ENCODE measurements at regions not wholly inside any gene's neighbourhood (a gene's known extent, or its start where the extent isn't known, plus 50 kb on each side); places are given as distances from the start of the nearest gene placed in this dataset.

- Mint-ChIP-seq H3K4me3 (no peak overlapping the region), H3K9me3 (peaks cover 8% of the 10 kb centered on the region), H3K4me1 (peaks cover 14% of the 10 kb centered on the region), H3K27me3 (ENCODE audit: low read depth) (no peaks in the 10 kb centered on the region), H3K36me3 (no peaks in the 10 kb centered on the region), H3K27ac (no peak overlapping the region)
- POLR2A ChIA-PET = no interaction called here
- CTCF ChIA-PET = no interaction called here
- ATAC-seq (no peak), DNase-seq (ENCODE audit: low spot score) (no peak)
- TF ChIP-seq IRF2 (CRISPR knock-in tag; IDR thresholded peaks at IDR 0.05; ENCODE audit: borderline replicate concordance, low read depth) (no peak), RORB (CRISPR knock-in tag; IDR thresholded peaks at IDR 0.05) (no peak), SMAD3 (CRISPR knock-in tag; IDR thresholded peaks at IDR 0.05; ENCODE audit: borderline replicate concordance) (no peak), ZBTB21 (CRISPR knock-in tag; IDR thresholded peaks at IDR 0.05; ENCODE audit: borderline replicate concordance) (no peak), NFYB (CRISPR knock-in tag; conservative IDR thresholded peaks at IDR 0.05; ENCODE audit: low read depth) (no peak)
These were observed 318.1 kb downstream of the CDC5L start for GRCh38 chr6:44705596-44705995.

DNA sequence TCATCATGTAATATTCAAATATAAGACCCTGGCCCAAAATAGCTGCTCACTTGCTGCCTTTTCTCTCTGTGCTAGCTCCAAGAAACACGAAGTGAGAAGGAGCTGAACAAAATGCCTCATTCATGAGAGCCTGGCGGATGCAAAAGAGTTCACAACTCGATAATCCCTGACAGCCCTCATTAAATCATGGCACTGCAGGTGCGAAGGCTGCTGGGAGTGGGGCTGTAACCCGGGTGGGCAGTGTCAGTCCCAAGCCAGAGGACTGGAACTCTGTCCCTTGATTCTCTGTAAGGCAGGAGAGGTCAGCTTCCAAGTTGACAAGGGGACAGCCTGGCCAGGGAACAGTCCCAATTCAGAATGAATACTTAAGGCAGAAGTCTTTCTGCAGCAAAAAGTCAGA lies 318.5 kb downstream of the CDC5L start:
- ChIA-PET POLR2A (no interaction called here), CTCF (interaction anchor here (1.4 kb wide), 1 partner anchor 50 kb away, joined by 5 read pairs; no protein-coding TSS in a partner anchor)
- no peaks in the 10 kb centered on the region for H3K36me3 Mint-ChIP-seq
- H3K9me3 Mint-ChIP-seq = peaks cover 8% of the 10 kb centered on the region
- H3K4me1 Mint-ChIP-seq = peaks cover 14% of the 10 kb centered on the region
- ATAC-seq = no peak
- H3K4me3 Mint-ChIP-seq = no peak overlapping the region
- H3K27ac Mint-ChIP-seq = no peak overlapping the region
- DNase-seq (ENCODE audit: low spot score) = no peak
- H3K27me3 Mint-ChIP-seq (ENCODE audit: low read depth) = no peaks in the 10 kb centered on the region
- TF ChIP-seq USF2 (CRISPR knock-in tag; IDR thresholded peaks at IDR 0.05) (no peak), ZNF219 (CRISPR knock-in tag; IDR thresholded peaks at IDR 0.05; ENCODE audit: borderline replicate concordance) (no peak), AFF4 (CRISPR knock-in tag; IDR thresholded peaks at IDR 0.05; ENCODE audit: borderline replicate concordance) (no peak), HMGA2 (CRISPR knock-in tag; IDR thresholded peaks at IDR 0.05) (no peak)

DNA sequence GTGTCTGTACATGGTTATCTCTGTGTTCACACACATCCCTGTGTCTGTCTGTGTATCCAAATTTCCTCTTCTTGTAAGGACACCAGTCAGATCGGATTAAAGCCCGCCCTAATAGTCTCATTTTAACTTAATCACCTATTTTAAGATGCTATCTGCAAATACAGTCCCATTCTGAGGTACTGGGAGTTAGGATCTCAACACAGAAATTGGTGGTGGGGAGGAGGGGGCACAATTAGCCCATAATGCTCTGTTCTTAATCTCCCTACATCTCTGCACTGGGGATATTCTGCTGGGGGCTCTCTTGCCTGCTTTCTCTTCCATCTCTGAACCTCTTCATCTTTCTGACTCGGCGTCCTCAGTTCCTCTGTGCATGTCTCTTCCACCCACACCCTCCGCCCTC lies 320.7 kb downstream of the CDC5L start:
- no peak for ATAC-seq
- Mint-ChIP-seq H3K9me3 (peaks cover 8% of the 10 kb centered on the region), H3K36me3 (no peaks in the 10 kb centered on the region), H3K4me3 (no peak overlapping the region), H3K27ac (no peak overlapping the region), H3K4me1 (no peaks in the 10 kb centered on the region), H3K27me3 (ENCODE audit: low read depth) (no peaks in the 10 kb centered on the region)
- ChIA-PET CTCF (no interaction called here), POLR2A (no interaction called here)
- TF ChIP-seq SMAD4 (CRISPR knock-in tag; IDR thresholded peaks at IDR 0.05) = no peak
- TF ChIP-seq, protein P1, sequence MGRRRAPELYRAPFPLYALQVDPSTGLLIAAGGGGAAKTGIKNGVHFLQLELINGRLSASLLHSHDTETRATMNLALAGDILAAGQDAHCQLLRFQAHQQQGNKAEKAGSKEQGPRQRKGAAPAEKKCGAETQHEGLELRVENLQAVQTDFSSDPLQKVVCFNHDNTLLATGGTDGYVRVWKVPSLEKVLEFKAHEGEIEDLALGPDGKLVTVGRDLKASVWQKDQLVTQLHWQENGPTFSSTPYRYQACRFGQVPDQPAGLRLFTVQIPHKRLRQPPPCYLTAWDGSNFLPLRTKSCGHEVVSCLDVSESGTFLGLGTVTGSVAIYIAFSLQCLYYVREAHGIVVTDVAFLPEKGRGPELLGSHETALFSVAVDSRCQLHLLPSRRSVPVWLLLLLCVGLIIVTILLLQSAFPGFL (CRISPR knock-in tag; IDR thresholded peaks at IDR 0.05; ENCODE audit: borderline replicate concordance) = no peak
- TF ChIP-seq CDX4 (CRISPR knock-in tag; IDR thresholded peaks at IDR 0.05; ENCODE audit: borderline replicate concordance) = no peak
- no peak for TF ChIP-seq SMAD3 (CRISPR knock-in tag; IDR thresholded peaks at IDR 0.05; ENCODE audit: borderline replicate concordance)
- TF ChIP-seq HMGA2 (CRISPR knock-in tag; IDR thresholded peaks at IDR 0.05) = no peak
- TF ChIP-seq, protein P2, sequence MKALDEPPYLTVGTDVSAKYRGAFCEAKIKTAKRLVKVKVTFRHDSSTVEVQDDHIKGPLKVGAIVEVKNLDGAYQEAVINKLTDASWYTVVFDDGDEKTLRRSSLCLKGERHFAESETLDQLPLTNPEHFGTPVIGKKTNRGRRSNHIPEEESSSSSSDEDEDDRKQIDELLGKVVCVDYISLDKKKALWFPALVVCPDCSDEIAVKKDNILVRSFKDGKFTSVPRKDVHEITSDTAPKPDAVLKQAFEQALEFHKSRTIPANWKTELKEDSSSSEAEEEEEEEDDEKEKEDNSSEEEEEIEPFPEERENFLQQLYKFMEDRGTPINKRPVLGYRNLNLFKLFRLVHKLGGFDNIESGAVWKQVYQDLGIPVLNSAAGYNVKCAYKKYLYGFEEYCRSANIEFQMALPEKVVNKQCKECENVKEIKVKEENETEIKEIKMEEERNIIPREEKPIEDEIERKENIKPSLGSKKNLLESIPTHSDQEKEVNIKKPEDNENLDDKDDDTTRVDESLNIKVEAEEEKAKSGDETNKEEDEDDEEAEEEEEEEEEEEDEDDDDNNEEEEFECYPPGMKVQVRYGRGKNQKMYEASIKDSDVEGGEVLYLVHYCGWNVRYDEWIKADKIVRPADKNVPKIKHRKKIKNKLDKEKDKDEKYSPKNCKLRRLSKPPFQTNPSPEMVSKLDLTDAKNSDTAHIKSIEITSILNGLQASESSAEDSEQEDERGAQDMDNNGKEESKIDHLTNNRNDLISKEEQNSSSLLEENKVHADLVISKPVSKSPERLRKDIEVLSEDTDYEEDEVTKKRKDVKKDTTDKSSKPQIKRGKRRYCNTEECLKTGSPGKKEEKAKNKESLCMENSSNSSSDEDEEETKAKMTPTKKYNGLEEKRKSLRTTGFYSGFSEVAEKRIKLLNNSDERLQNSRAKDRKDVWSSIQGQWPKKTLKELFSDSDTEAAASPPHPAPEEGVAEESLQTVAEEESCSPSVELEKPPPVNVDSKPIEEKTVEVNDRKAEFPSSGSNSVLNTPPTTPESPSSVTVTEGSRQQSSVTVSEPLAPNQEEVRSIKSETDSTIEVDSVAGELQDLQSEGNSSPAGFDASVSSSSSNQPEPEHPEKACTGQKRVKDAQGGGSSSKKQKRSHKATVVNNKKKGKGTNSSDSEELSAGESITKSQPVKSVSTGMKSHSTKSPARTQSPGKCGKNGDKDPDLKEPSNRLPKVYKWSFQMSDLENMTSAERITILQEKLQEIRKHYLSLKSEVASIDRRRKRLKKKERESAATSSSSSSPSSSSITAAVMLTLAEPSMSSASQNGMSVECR (CRISPR knock-in tag; IDR thresholded peaks at IDR 0.05; ENCODE audit: borderline replicate concordance) = no peak
- TF ChIP-seq, protein P3, sequence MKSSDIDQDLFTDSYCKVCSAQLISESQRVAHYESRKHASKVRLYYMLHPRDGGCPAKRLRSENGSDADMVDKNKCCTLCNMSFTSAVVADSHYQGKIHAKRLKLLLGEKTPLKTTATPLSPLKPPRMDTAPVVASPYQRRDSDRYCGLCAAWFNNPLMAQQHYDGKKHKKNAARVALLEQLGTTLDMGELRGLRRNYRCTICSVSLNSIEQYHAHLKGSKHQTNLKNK (CRISPR knock-in tag; IDR thresholded peaks at IDR 0.05) = no peak
- TF ChIP-seq NFYB (CRISPR knock-in tag; conservative IDR thresholded peaks at IDR 0.05; ENCODE audit: low read depth) = no peak
- TF ChIP-seq, protein P4, sequence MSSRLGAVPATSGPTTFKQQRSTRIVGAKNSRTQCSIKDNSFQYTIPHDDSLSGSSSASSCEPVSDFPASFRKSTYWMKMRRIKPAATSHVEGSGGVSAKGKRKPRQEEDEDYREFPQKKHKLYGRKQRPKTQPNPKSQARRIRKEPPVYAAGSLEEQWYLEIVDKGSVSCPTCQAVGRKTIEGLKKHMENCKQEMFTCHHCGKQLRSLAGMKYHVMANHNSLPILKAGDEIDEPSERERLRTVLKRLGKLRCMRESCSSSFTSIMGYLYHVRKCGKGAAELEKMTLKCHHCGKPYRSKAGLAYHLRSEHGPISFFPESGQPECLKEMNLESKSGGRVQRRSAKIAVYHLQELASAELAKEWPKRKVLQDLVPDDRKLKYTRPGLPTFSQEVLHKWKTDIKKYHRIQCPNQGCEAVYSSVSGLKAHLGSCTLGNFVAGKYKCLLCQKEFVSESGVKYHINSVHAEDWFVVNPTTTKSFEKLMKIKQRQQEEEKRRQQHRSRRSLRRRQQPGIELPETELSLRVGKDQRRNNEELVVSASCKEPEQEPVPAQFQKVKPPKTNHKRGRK (CRISPR knock-in tag; IDR thresholded peaks at IDR 0.05; ENCODE audit: borderline replicate concordance) = no peak
- TF ChIP-seq IRF2 (CRISPR knock-in tag; IDR thresholded peaks at IDR 0.05; ENCODE audit: borderline replicate concordance, low read depth) = no peak
- DNase-seq (ENCODE audit: low spot score) = no peak
